HG03175 (cell line): ENCODE measurements at regions not wholly inside any gene's neighbourhood (a gene's known extent, or its start where the extent isn't known, plus 50 kb on each side); places are given as distances from the start of the nearest gene placed in this dataset.
"Not testable (repeated sequence)": the region's sequence is repeated elsewhere in the genome, so short reads cannot be mapped to it uniquely, and the experiment has no call there.

Experiments used
- ATAC-seq: cut with Tn5 transposase; IDR thresholded peaks from one replicate; pipeline ENCODE4 v1.9.1; 2021; ENCODE audit warnings: mild to moderate bottlenecking, moderate library complexity; ENCODE audit not compliant: unreplicated experiment

- no peak for ATAC-seq
Observed at GRCh38 chr7:94303118-94303517, 91.6 kb upstream of the COL1A2 start.

GRCh38 chr7:94303695-94304094 is 91.0 kb upstream of the COL1A2 start:
- no peak for ATAC-seq

- ATAC-seq: no peak
Observed at GRCh38 chr7:94304878-94305277, 89.8 kb upstream of the COL1A2 start.

GRCh38 chr7:94305836-94306235 is 88.9 kb upstream of the COL1A2 start:
- ATAC-seq: no peak

- no peak for ATAC-seq
Observed at GRCh38 chr7:94307399-94308048, 87.2 kb upstream of the COL1A2 start.

GRCh38 chr7:94311515-94311914 is 83.2 kb upstream of the COL1A2 start:
- ATAC-seq: no peak

GRCh38 chr7:94313926-94314325 is 80.8 kb upstream of the COL1A2 start:
- ATAC-seq: no peak

GRCh38 chr7:94314413-94315410 is 80.0 kb upstream of the COL1A2 start:
- no peak for ATAC-seq

- not testable (repeated sequence) for ATAC-seq
Observed at GRCh38 chr7:94321138-94321537, 73.6 kb upstream of the COL1A2 start.

- ATAC-seq: no peak
Observed at GRCh38 chr7:94323844-94324243, 70.9 kb upstream of the COL1A2 start.

- no peak for ATAC-seq
Observed at GRCh38 chr7:94324380-94325121, 70.1 kb upstream of the COL1A2 start.

GRCh38 chr7:94325122-94325475 is 69.6 kb upstream of the COL1A2 start:
- no peak for ATAC-seq

GRCh38 chr7:94330269-94331020 is 64.2 kb upstream of the COL1A2 start:
- no peak for ATAC-seq

- ATAC-seq: no peak
Observed at GRCh38 chr7:94332571-94332970, 62.1 kb upstream of the COL1A2 start.

GRCh38 chr7:94333810-94334209 is 60.9 kb upstream of the COL1A2 start:
- ATAC-seq: no peak

- ATAC-seq: no peak
Observed at GRCh38 chr7:94335586-94335985, 59.1 kb upstream of the COL1A2 start.

GRCh38 chr7:94336009-94336408 is 58.7 kb upstream of the COL1A2 start:
- no peak for ATAC-seq

- ATAC-seq: no peak
Observed at GRCh38 chr7:94338921-94339371, 55.7 kb upstream of the COL1A2 start.

GRCh38 chr7:94344826-94345225 is 49.9 kb upstream of the COL1A2 start:
- no peak for ATAC-seq
